Testis (tissue), 2 donors: ENCODE measurements at regions not wholly inside any gene's neighbourhood (a gene's known extent, or its start where the extent isn't known, plus 50 kb on each side); places are given as distances from the start of the nearest gene placed in this dataset.

Experiments
- POLR2A ChIP-seq: fragments of 450-650 bp; IDR thresholded peaks from one replicate; pipeline ENCODE4 v1.6.1; 2017; ENCODE audit warnings: antibody characterized with exemption, mild to moderate bottlenecking, moderate library complexity
- TF ChIP-seq, protein P1 (sequence below), 3 experiments: fragments of 450-650 bp in 2 of 3; fragments of 200-600 bp in 1 of 3; sonication (generic) in 1 of 3; IDR thresholded peaks; one replicate each; pipeline ENCODE4 v1.5.1; 2016 to 2019; ENCODE audit warnings: antibody characterized with exemption in 3 of 3, mild to moderate bottlenecking in 2 of 3, moderate library complexity in 1 of 3

DNA sequence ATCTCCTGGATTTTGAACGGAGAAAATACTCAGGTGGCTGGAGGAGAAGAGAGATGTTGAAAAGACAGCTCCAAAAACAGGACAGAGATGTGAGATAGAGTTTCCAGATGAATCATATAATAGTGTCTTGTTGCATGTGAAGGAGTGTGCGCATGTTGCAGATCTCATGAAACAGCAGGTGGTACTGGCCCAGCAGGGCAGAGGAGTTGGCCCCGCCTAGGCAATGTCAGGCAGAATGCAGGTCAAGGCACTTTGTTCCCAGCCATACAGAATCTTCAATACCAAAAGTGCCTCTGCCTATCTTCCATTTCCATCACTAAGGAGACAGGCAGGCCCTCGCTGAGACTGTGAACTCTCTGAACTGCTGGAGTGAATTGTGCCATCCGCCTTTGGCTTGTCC, 63.9 kb upstream of the FAT1 start:
- TF ChIP-seq, protein P1, sequence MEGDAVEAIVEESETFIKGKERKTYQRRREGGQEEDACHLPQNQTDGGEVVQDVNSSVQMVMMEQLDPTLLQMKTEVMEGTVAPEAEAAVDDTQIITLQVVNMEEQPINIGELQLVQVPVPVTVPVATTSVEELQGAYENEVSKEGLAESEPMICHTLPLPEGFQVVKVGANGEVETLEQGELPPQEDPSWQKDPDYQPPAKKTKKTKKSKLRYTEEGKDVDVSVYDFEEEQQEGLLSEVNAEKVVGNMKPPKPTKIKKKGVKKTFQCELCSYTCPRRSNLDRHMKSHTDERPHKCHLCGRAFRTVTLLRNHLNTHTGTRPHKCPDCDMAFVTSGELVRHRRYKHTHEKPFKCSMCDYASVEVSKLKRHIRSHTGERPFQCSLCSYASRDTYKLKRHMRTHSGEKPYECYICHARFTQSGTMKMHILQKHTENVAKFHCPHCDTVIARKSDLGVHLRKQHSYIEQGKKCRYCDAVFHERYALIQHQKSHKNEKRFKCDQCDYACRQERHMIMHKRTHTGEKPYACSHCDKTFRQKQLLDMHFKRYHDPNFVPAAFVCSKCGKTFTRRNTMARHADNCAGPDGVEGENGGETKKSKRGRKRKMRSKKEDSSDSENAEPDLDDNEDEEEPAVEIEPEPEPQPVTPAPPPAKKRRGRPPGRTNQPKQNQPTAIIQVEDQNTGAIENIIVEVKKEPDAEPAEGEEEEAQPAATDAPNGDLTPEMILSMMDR (IDR thresholded peaks at IDR 0.05) = no peak
- no peak for TF ChIP-seq POLR2A
